ENCODE measurements at regions not wholly inside any gene's neighbourhood (a gene's known extent, or its start where the extent isn't known, plus 50 kb on each side); places are given as distances from the start of the nearest gene placed in this dataset.

DNA sequence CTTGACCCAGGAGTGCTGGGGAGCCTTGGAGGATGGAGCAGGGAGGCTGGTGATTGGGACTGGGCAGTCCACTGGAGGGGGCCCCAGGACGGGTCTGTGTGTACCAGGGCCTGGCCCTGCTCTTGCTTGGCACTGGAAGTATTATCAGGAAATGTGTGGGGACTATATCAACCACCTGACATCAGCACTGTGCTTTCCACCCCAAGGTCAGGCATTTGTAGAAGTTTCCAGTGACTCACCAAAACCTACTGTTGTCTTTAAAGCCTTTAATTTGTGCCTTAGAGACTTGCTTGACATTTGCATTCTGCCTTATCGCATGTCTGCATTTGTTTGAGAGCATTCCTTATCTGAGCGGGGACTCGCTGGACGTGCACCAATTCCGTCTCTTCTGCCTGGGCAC, 323.1 kb downstream of the FOXL1 start:
- Histone ChIP-seq H3K27ac (ENCODE audit: low read length) (no peak overlapping the region), H3K27me3 (ENCODE audit: control insufficient read depth, insufficient read depth) (no peaks in the 10 kb centered on the region), H3K4me1 (ENCODE audit: control insufficient read depth, insufficient read depth, low read length) (no peaks in the 10 kb centered on the region), H3K4me3 (ENCODE audit: low read length) (no peak overlapping the region), H3K9me3 (ENCODE audit: control insufficient read depth, low read length) (no peaks in the 10 kb centered on the region)
- no peak for DNase-seq
- 60% methylated on average over 6 of the region's 6 CpGs for WGBS
- peak; percentile 54 to 92 for ATAC-seq
- intact Hi-C loops (cut with DNase I): no loop called here

GRCh38 chr16:86902656-86903001, 324.3 kb downstream of the FOXL1 start:
- no peak overlapping the region for H3K4me3 ChIP-seq (ENCODE audit: low read length)
- DNase-seq: no peak
- intact Hi-C loops (cut with DNase I): no loop called here
- H3K27ac ChIP-seq (ENCODE audit: low read length): no peak overlapping the region
- H3K27me3 ChIP-seq (ENCODE audit: control insufficient read depth, insufficient read depth): no peaks in the 10 kb centered on the region
- H3K4me1 ChIP-seq (ENCODE audit: control insufficient read depth, insufficient read depth, low read length): no peaks in the 10 kb centered on the region
- ATAC-seq: no peak
- 87% methylated on average over 4 of the region's 4 CpGs for WGBS
- H3K9me3 ChIP-seq (ENCODE audit: control insufficient read depth, low read length): no peaks in the 10 kb centered on the region

- ATAC-seq (no peak), DNase-seq (no peak)
- no peak overlapping the region for H3K4me3 ChIP-seq (ENCODE audit: low read length)
- 98% methylated on average over 1 of the region's 1 CpG for WGBS
- H3K27ac ChIP-seq (ENCODE audit: low read length): no peak overlapping the region
- H3K4me1 ChIP-seq (ENCODE audit: control insufficient read depth, insufficient read depth, low read length): no peaks in the 10 kb centered on the region
- no peaks in the 10 kb centered on the region for H3K9me3 ChIP-seq (ENCODE audit: control insufficient read depth, low read length)
- H3K27me3 ChIP-seq (ENCODE audit: control insufficient read depth, insufficient read depth): no peaks in the 10 kb centered on the region
- intact Hi-C loops (cut with DNase I): no loop called here
Measured at GRCh38 chr16:86903068-86903467, 324.7 kb downstream of the FOXL1 start.

DNA sequence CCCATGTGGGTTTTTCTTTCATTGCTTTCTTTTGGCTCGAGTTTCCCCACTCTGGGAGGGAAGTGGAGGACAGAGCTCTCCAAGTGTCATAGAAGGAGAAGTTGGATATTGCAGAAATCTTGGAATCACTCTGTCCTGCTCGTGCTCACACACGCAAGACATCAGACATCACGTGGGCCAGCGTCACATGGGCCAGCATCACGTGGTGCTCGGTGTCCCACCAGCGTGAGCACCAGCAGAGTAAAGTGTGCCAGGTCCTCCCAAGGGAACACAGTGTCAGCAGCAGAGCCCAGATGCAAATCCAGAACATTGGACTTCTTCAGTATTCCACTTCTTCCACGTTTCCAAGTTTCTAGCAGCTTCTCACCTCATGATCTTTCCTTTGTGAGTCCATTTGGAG, 327.0 kb downstream of the FOXL1 start:
- Histone ChIP-seq H3K4me1 (ENCODE audit: control insufficient read depth, insufficient read depth, low read length) (no peaks in the 10 kb centered on the region), H3K4me3 (ENCODE audit: low read length) (no peak overlapping the region), H3K9me3 (ENCODE audit: control insufficient read depth, low read length) (no peaks in the 10 kb centered on the region), H3K27me3 (ENCODE audit: control insufficient read depth, insufficient read depth) (no peaks in the 10 kb centered on the region), H3K27ac (ENCODE audit: low read length) (no peak overlapping the region)
- intact Hi-C loops (cut with DNase I): no loop called here
- WGBS: 75% methylated on average over 9 of the region's 9 CpGs
- ATAC-seq (peak; percentile 25 to 31), DNase-seq (peak in 2 of 3 donors; percentile 67 to 72)

DNA sequence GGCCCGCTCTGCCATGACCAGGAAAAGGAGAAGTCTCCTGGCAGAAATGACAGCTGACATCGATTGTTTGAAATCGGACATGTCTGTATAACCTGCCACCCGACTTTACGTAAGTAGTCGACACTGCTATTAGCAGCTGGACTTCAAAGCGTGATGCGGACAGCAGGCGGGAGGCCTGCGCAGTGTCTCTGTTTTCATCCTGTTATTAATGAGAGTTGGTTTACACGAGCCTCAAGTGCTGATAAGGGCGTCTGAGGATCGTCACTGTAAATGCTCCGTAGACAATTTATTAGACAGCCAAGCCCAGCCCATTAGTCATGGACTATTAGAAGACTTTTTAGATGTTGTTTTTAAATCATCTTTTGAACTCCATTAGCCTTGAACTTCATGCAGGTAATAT, 328.3 kb downstream of the FOXL1 start:
- Histone ChIP-seq H3K27me3 (ENCODE audit: control insufficient read depth, insufficient read depth) (no peaks in the 10 kb centered on the region), H3K4me3 (ENCODE audit: low read length) (no peak overlapping the region), H3K27ac (ENCODE audit: low read length) (no peak overlapping the region), H3K9me3 (ENCODE audit: control insufficient read depth, low read length) (no peaks in the 10 kb centered on the region), H3K4me1 (ENCODE audit: control insufficient read depth, insufficient read depth, low read length) (no peaks in the 10 kb centered on the region)
- WGBS: 84% methylated on average over 14 of the region's 14 CpGs
- intact Hi-C loops (cut with DNase I): no loop called here
- DNase-seq (no peak), ATAC-seq (no peak)

DNA sequence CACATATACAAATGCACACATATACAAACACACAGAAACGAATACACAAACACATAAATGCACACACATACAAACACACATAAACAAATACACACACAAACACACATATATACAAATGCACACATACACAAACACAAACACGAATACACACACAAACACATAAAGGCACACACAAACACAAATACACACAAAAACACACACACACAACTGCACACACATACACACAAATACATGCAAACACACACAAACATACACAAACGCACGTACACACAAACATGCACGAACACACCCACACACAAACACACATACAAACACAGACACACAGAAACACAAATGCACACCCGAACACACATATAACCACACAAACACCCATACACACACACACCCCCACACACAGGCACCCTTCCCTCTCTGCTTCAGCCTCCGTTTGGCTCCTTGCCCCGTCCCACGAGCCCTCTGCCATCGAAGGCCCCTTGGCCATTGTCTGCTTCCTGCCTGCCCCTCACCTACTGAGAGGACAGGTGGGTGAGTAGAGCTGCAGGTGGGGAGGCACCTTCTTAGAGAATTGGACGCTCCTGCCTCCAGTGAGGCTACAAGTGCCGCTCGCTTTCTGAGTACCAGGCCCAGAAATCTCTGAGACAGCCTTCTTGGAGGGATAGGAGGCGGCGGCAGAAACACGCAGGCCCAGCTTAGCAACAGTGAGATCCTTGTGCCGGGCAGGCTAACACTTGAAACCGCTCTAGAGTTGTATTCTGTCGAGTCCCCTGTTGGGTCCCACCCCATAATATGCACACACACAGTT, 331.2 kb downstream of the FOXL1 start:
- no peak for DNase-seq
- WGBS: 87% methylated on average over 19 of the region's 19 CpGs
- intact Hi-C loops (cut with DNase I): no loop called here

DNA sequence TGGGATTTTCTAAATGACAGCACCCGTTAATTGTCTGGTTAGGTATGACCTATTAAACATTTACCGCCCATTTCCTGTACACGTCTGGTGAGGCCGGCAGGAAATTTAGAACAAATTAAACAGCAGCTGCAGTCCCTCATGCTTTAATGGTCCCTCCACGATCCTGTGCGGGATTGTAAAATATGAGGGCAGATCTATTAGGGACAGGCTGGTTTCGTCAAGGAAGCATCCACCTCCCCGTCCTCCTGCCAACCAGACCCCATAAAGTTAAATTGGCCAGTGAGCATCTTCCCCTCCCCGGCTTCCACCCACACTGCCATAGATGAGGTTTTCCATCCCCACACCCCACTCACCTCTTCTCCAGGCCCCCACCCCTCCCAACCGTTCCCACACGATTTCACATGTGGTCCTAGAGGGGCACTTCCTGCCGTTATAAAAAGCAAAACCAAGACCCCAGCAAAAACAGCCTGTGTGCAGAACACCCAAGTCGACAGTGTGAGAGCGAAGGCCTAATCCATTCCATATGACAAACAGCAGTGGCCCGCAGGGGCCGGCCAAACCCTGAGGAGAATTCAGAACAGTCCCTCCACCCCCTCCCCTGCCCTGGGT, 331.9 kb downstream of the FOXL1 start:
- no peaks in the 10 kb centered on the region for H3K4me1 ChIP-seq (ENCODE audit: control insufficient read depth, insufficient read depth, low read length)
- no peaks in the 10 kb centered on the region for H3K9me3 ChIP-seq (ENCODE audit: control insufficient read depth, low read length)
- intact Hi-C loops (cut with DNase I): no loop called here
- ATAC-seq (no peak), DNase-seq (no peak)
- H3K27me3 ChIP-seq (ENCODE audit: control insufficient read depth, insufficient read depth): no peaks in the 10 kb centered on the region
- H3K4me3 ChIP-seq (ENCODE audit: low read length): no peak overlapping the region
- no peak overlapping the region for H3K27ac ChIP-seq (ENCODE audit: low read length)
- 74% methylated on average over 16 of the region's 16 CpGs for WGBS

More for the DNA sequence above, 331.2 kb downstream of the FOXL1 start:
- Histone ChIP-seq H3K4me3 (ENCODE audit: low read length) (no peak overlapping the region), H3K9me3 (ENCODE audit: control insufficient read depth, low read length) (no peaks in the 10 kb centered on the region), H3K27ac (ENCODE audit: low read length) (no peak overlapping the region), H3K27me3 (ENCODE audit: control insufficient read depth, insufficient read depth) (no peaks in the 10 kb centered on the region), H3K4me1 (ENCODE audit: control insufficient read depth, insufficient read depth, low read length) (no peaks in the 10 kb centered on the region)
- no peak for ATAC-seq

DNA sequence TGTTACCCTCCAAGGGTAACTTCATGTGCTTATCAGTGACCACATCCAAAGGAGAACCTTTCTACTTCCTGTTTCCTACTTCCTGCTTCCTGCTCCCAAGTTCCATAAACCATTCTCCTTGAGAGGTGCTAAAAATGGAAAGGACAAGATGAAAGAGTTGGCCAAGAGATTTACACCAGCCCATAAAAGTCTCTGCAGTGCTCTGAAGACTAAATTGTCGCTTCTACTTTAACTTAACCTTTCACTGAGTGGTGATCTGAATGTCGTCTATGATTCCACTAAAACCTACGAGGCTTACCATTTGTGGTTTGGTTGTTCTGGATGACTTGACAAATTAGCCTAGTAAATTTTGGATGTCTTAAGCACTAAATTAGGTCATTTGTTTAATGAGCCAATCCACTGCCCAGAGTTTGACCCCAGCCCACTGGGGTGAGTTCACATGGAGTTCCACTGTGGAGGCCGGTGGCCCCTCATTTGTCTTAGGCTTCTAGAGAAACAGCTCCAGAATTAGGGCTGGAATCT, 333.1 kb downstream of the FOXL1 start:
- DNase-seq (no peak), ATAC-seq (no peak)
- WGBS: 64% methylated on average over 4 of the region's 4 CpGs
- Histone ChIP-seq H3K27me3 (ENCODE audit: control insufficient read depth, insufficient read depth) (no peaks in the 10 kb centered on the region), H3K9me3 (ENCODE audit: control insufficient read depth, low read length) (no peaks in the 10 kb centered on the region), H3K4me1 (ENCODE audit: control insufficient read depth, insufficient read depth, low read length) (no peaks in the 10 kb centered on the region), H3K4me3 (ENCODE audit: low read length) (no peak overlapping the region), H3K27ac (ENCODE audit: low read length) (no peak overlapping the region)
- intact Hi-C loops (cut with DNase I): no loop called here

GRCh38 chr16:86913886-86914285, 335.5 kb downstream of the FOXL1 start:
- no peaks in the 10 kb centered on the region for H3K9me3 ChIP-seq (ENCODE audit: control insufficient read depth, low read length)
- no peak overlapping the region for H3K27ac ChIP-seq (ENCODE audit: low read length)
- no peaks in the 10 kb centered on the region for H3K27me3 ChIP-seq (ENCODE audit: control insufficient read depth, insufficient read depth)
- ATAC-seq: no peak
- intact Hi-C loops (cut with DNase I): no loop called here
- DNase-seq: no peak
- no peaks in the 10 kb centered on the region for H3K4me1 ChIP-seq (ENCODE audit: control insufficient read depth, insufficient read depth, low read length)
- H3K4me3 ChIP-seq (ENCODE audit: low read length): no peak overlapping the region
- 96% methylated on average over 7 of the region's 7 CpGs for WGBS

- H3K9me3 ChIP-seq (ENCODE audit: control insufficient read depth, low read length): no peaks in the 10 kb centered on the region
- H3K4me1 ChIP-seq (ENCODE audit: control insufficient read depth, insufficient read depth, low read length): no peaks in the 10 kb centered on the region
- H3K27ac ChIP-seq (ENCODE audit: low read length): no peak overlapping the region
- intact Hi-C loops (cut with DNase I): no loop called here
- no peaks in the 10 kb centered on the region for H3K27me3 ChIP-seq (ENCODE audit: control insufficient read depth, insufficient read depth)
- WGBS: 60% methylated on average over 18 of the region's 18 CpGs
- no peak for ATAC-seq
- no peak for DNase-seq
- no peak overlapping the region for H3K4me3 ChIP-seq (ENCODE audit: low read length)
Measured at GRCh38 chr16:86914876-86915717, 336.7 kb downstream of the FOXL1 start.

Measured in right cardiac atrium (tissue), 5 donors.